WTC11 (cell line): ENCODE measurements at regions not wholly inside any gene's neighbourhood (a gene's known extent, or its start where the extent isn't known, plus 50 kb on each side); places are given as distances from the start of the nearest gene placed in this dataset.

Source experiments
- CTCF ChIP-seq: fragments of 200-600 bp; IDR thresholded peaks from 2 replicates; pipeline ENCODE4 v1.8.0; 2022; ENCODE audit warnings: antibody characterized with exemption
- IRF2 ChIP-seq: sonication (generic); formaldehyde crosslinking; IDR thresholded peaks from 2 replicates; pipeline ENCODE4 v1.8.0; 2022; ENCODE audit warnings: low read depth, missing genetic modification reagents, borderline replicate concordance
- NFE2L1 ChIP-seq: sonication (generic); formaldehyde crosslinking; IDR thresholded peaks from 2 replicates; pipeline ENCODE4 v1.8.1; 2023; ENCODE audit warnings: missing genetic modification reagents
- PRRX2 ChIP-seq: fragments of 250-450 bp; sonication (Bioruptor Pico); IDR thresholded peaks from 2 replicates; pipeline ENCODE4 v1.8.0; 2021; ENCODE audit warnings: mild to moderate bottlenecking
- TCF7 ChIP-seq: sonication (generic); formaldehyde crosslinking; IDR thresholded peaks from 2 replicates; pipeline ENCODE4 v1.8.0; 2022; ENCODE audit warnings: mild to moderate bottlenecking, low read depth, missing genetic modification reagents, moderate library complexity
- TEAD4 ChIP-seq: sonication (generic); formaldehyde crosslinking; IDR thresholded peaks from 2 replicates; pipeline ENCODE4 v1.8.0; 2022; ENCODE audit warnings: mild to moderate bottlenecking, missing genetic modification reagents
- ZNF232 ChIP-seq: sonication (generic); formaldehyde crosslinking; IDR thresholded peaks from 2 replicates; pipeline ENCODE4 v1.8.0; 2022; ENCODE audit warnings: mild to moderate bottlenecking, missing genetic modification reagents
- ZNF512 ChIP-seq: sonication (generic); formaldehyde crosslinking; IDR thresholded peaks from 2 replicates; pipeline ENCODE4 v1.8.1; 2022; ENCODE audit warnings: missing genetic modification reagents, borderline replicate concordance
- TF ChIP-seq, protein P1 (sequence below): sonication (generic); formaldehyde crosslinking; IDR thresholded peaks from 2 replicates; pipeline ENCODE4 v1.8.1; 2023; ENCODE audit warnings: mild to moderate bottlenecking, missing genetic modification reagents, moderate library complexity
- TF ChIP-seq, protein P2 (sequence below): sonication (generic); formaldehyde crosslinking; IDR thresholded peaks from 2 replicates; pipeline ENCODE4 v1.8.1; 2022; ENCODE audit warnings: low read depth, mild to moderate bottlenecking, moderate library complexity, missing genetic modification reagents, borderline replicate concordance
- TF ChIP-seq, protein P3 (sequence below): sonication (generic); formaldehyde crosslinking; IDR thresholded peaks from 2 replicates; pipeline ENCODE4 v1.8.0; 2022; ENCODE audit warnings: mild to moderate bottlenecking, missing genetic modification reagents
- TF ChIP-seq, protein P4 (sequence below): sonication (generic); formaldehyde crosslinking; IDR thresholded peaks from 2 replicates; pipeline ENCODE4 v1.8.1; 2023; ENCODE audit warnings: mild to moderate bottlenecking, moderate library complexity, missing genetic modification reagents
- TF ChIP-seq, protein P5 (sequence below): sonication (generic); formaldehyde crosslinking; IDR thresholded peaks from 2 replicates; pipeline ENCODE4 v1.8.0; 2022; ENCODE audit warnings: mild to moderate bottlenecking, missing genetic modification reagents

GRCh38 chr5:106258591-106259125, 1412.1 kb downstream of the EFNA5 start:
- no peak for TF ChIP-seq TCF7
- no peak for TF ChIP-seq IRF2 (CRISPR knock-in tag)
- no peak for TF ChIP-seq NFE2L1 (CRISPR knock-in tag)
- TF ChIP-seq ZNF512 (CRISPR knock-in tag) = no peak
- TF ChIP-seq ZNF232 (CRISPR knock-in tag) = no peak
- TF ChIP-seq, protein P1, sequence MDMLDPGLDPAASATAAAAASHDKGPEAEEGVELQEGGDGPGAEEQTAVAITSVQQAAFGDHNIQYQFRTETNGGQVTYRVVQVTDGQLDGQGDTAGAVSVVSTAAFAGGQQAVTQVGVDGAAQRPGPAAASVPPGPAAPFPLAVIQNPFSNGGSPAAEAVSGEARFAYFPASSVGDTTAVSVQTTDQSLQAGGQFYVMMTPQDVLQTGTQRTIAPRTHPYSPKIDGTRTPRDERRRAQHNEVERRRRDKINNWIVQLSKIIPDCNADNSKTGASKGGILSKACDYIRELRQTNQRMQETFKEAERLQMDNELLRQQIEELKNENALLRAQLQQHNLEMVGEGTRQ = no peak
- TF ChIP-seq CTCF = no peak
- TF ChIP-seq, protein P2, sequence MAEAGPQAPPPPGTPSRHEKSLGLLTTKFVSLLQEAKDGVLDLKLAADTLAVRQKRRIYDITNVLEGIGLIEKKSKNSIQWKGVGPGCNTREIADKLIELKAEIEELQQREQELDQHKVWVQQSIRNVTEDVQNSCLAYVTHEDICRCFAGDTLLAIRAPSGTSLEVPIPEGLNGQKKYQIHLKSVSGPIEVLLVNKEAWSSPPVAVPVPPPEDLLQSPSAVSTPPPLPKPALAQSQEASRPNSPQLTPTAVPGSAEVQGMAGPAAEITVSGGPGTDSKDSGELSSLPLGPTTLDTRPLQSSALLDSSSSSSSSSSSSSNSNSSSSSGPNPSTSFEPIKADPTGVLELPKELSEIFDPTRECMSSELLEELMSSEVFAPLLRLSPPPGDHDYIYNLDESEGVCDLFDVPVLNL = no peak
- TF ChIP-seq, protein P3, sequence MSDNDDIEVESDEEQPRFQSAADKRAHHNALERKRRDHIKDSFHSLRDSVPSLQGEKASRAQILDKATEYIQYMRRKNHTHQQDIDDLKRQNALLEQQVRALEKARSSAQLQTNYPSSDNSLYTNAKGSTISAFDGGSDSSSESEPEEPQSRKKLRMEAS (CRISPR knock-in tag) = no peak
- TF ChIP-seq, protein P4, sequence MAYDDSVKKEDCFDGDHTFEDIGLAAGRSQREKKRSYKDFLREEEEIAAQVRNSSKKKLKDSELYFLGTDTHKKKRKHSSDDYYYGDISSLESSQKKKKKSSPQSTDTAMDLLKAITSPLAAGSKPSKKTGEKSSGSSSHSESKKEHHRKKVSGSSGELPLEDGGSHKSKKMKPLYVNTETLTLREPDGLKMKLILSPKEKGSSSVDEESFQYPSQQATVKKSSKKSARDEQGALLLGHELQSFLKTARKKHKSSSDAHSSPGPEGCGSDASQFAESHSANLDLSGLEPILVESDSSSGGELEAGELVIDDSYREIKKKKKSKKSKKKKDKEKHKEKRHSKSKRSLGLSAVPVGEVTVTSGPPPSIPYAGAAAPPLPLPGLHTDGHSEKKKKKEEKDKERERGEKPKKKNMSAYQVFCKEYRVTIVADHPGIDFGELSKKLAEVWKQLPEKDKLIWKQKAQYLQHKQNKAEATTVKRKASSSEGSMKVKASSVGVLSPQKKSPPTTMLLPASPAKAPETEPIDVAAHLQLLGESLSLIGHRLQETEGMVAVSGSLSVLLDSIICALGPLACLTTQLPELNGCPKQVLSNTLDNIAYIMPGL (CRISPR knock-in tag) = no peak
- no peak for TF ChIP-seq PRRX2
- no peak for TF ChIP-seq TEAD4
- TF ChIP-seq, protein P5, sequence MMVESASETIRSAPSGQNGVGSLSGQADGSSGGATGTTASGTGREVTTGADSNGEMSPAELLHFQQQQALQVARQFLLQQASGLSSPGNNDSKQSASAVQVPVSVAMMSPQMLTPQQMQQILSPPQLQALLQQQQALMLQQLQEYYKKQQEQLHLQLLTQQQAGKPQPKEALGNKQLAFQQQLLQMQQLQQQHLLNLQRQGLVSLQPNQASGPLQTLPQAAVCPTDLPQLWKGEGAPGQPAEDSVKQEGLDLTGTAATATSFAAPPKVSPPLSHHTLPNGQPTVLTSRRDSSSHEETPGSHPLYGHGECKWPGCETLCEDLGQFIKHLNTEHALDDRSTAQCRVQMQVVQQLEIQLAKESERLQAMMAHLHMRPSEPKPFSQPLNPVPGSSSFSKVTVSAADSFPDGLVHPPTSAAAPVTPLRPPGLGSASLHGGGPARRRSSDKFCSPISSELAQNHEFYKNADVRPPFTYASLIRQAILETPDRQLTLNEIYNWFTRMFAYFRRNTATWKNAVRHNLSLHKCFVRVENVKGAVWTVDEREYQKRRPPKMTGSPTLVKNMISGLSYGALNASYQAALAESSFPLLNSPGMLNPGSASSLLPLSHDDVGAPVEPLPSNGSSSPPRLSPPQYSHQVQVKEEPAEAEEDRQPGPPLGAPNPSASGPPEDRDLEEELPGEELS (CRISPR knock-in tag) = no peak
